Spleen (tissue), 7 donors: ENCODE measurements at regions not wholly inside any gene's neighbourhood (a gene's known extent, or its start where the extent isn't known, plus 50 kb on each side); places are given as distances from the start of the nearest gene placed in this dataset.

Source experiments
- POLR2A ChIP-seq, 3 donors: fragments of 450-650 bp; IDR thresholded peaks; one replicate each; pipeline ENCODE4 v1.5.1; 2017; ENCODE audit warnings: antibody characterized with exemption in 3 of 3, mild to moderate bottlenecking in 1 of 3
- POLR2AphosphoS5 ChIP-seq, 3 donors: sonication (generic); formaldehyde crosslinking; IDR thresholded peaks; one replicate each; pipeline ENCODE4 v1.5.1; 2017; ENCODE audit warnings: antibody characterized with exemption in 3 of 3
- TF ChIP-seq, protein P1 (sequence below), 11 experiments: fragments of 200-600 bp in 7 of 11; fragments of 450-650 bp in 4 of 11; sonication (generic) in 4 of 11; IDR thresholded peaks in 8 of 11; conservative IDR thresholded peaks in 3 of 11; 1 replicate in 7 of 11; 2 replicates in 4 of 11; pipeline versions ENCODE4 v1.4.0 to v1.8.0; 2016 to 2021; ENCODE audit warnings: antibody characterized with exemption in 11 of 11, inconsistent platforms in 4 of 11, mild to moderate bottlenecking in 1 of 11
- donor health status: DM: no; HTN: no; CAD: no; lungs with moderate emphysema.
- donor health status: DM: no; HTN: no; CAD: no.
- donor health status: DM: no; HTN: no; CAD: no.

DNA sequence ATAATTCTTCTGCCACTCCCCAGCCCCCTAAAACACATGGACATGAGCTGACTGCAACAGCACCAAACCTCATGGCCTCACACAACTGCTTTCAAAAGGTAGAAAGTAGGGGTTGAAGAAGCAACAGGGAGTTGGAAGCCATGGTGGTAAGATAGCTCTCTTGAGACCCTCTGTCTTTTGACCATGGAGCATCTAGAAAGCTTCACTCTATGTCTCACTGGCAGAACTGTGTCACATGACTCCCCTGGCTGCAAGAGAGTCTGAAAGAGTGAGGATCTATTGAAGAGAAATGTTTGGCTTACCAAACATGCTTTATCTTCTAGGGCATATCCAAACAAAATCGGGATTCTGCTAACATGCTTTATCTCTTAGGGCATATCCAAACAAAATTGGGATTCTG is 142.9 kb upstream of the WSCD2 start:
- no peak for TF ChIP-seq POLR2A (IDR thresholded peaks at IDR 0.05)
- TF ChIP-seq, protein P1, sequence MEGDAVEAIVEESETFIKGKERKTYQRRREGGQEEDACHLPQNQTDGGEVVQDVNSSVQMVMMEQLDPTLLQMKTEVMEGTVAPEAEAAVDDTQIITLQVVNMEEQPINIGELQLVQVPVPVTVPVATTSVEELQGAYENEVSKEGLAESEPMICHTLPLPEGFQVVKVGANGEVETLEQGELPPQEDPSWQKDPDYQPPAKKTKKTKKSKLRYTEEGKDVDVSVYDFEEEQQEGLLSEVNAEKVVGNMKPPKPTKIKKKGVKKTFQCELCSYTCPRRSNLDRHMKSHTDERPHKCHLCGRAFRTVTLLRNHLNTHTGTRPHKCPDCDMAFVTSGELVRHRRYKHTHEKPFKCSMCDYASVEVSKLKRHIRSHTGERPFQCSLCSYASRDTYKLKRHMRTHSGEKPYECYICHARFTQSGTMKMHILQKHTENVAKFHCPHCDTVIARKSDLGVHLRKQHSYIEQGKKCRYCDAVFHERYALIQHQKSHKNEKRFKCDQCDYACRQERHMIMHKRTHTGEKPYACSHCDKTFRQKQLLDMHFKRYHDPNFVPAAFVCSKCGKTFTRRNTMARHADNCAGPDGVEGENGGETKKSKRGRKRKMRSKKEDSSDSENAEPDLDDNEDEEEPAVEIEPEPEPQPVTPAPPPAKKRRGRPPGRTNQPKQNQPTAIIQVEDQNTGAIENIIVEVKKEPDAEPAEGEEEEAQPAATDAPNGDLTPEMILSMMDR (IDR thresholded peaks at IDR 0.05 in 8 of 11, conservative IDR thresholded peaks at IDR 0.05 in 3 of 11), result no peak
- no peak for TF ChIP-seq POLR2AphosphoS5 (IDR thresholded peaks at IDR 0.05)
